ENCODE measurements at regions not wholly inside any gene's neighbourhood (a gene's known extent, or its start where the extent isn't known, plus 50 kb on each side); places are given as distances from the start of the nearest gene placed in this dataset.

DNA sequence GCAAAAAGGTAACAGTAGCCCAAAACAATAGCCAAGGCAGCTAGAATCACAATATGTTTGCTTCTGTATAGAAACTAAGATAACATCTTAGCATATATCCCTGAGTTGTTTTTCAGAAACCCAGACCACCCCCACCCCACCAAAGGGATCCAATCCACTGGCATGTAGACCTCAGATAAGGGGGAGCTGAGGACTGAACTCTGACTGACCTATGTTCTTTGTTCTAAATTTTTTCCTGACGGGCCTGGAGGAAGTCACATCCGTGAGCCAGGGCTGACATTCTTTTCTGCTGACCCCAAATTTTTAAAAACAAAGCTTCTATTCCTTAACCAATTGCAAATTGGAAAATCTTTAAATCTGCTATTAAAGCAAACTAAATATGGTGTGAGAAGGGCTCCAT, 493.9 kb upstream of the IGFBP3 start:
- Mint-ChIP-seq H3K27ac (no peak overlapping the region), H3K4me3 (no peak overlapping the region), H3K9me3 (no peaks in the 10 kb centered on the region), H3K4me1 (ENCODE audit: low read depth) (peaks cover 5% of the 10 kb centered on the region; the same call in 1 of the 2 replicates), H3K27me3 (ENCODE audit: insufficient read depth) (no peaks in the 10 kb centered on the region), H3K36me3 (ENCODE audit: low read depth) (no peaks in the 10 kb centered on the region)
- no peak for DNase-seq
- TF ChIP-seq, protein P1, sequence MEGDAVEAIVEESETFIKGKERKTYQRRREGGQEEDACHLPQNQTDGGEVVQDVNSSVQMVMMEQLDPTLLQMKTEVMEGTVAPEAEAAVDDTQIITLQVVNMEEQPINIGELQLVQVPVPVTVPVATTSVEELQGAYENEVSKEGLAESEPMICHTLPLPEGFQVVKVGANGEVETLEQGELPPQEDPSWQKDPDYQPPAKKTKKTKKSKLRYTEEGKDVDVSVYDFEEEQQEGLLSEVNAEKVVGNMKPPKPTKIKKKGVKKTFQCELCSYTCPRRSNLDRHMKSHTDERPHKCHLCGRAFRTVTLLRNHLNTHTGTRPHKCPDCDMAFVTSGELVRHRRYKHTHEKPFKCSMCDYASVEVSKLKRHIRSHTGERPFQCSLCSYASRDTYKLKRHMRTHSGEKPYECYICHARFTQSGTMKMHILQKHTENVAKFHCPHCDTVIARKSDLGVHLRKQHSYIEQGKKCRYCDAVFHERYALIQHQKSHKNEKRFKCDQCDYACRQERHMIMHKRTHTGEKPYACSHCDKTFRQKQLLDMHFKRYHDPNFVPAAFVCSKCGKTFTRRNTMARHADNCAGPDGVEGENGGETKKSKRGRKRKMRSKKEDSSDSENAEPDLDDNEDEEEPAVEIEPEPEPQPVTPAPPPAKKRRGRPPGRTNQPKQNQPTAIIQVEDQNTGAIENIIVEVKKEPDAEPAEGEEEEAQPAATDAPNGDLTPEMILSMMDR (IDR thresholded peaks at IDR 0.05), result no peak

DNA sequence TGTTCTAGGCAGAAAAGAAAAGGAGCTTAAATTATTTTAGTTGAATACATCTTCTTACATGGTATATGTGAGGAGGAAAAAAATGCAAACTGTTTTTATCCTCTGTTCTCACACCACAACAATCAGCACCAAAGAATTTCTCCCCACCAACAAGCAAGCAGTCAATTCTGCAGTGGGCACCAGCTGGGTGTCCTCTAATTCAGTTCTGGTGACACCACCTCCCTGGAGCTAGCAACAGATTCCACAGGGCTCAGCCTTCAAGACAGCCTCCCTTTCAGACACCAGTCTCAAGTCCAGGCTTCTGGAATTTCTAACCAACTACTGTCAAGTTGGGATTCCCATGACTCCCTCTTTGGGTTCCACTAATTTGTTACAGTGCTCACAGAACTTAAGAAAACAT, 490.2 kb upstream of the IGFBP3 start:
- TF ChIP-seq, protein P1 (IDR thresholded peaks at IDR 0.05), result no peak
- no peak overlapping the region for H3K27ac Mint-ChIP-seq
- H3K27me3 Mint-ChIP-seq (ENCODE audit: insufficient read depth), result no peaks in the 10 kb centered on the region
- H3K9me3 Mint-ChIP-seq, result no peaks in the 10 kb centered on the region
- H3K4me3 Mint-ChIP-seq, result no peak overlapping the region
- no peak for DNase-seq
- H3K36me3 Mint-ChIP-seq (ENCODE audit: low read depth), result no peaks in the 10 kb centered on the region
- H3K4me1 Mint-ChIP-seq (ENCODE audit: low read depth), result peaks cover 5% of the 10 kb centered on the region; the same call in 1 of the 2 replicates

DNA sequence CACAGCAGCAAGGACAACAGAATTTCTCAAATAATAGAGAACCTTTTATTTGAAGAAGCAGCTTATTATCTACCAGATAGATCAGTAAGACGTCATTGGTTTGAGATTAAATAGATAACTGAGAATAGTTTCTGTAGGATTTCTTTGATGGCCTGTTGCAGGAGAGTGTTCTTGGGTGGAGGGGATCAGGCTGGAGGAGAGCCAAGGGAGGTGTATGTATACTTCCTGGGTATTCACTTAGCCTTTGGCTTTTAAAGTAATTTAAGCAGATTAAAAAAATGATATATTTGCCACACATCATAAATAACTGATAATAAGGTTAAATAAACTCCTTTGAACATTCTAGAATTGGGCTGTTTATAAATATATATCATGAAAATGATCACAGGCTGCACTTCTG, 486.1 kb upstream of the IGFBP3 start:
- Mint-ChIP-seq H3K4me3 (no peak overlapping the region), H3K27me3 (ENCODE audit: insufficient read depth) (no peaks in the 10 kb centered on the region), H3K36me3 (ENCODE audit: low read depth) (no peaks in the 10 kb centered on the region), H3K27ac (no peak overlapping the region), H3K4me1 (ENCODE audit: low read depth) (no peaks in the 10 kb centered on the region), H3K9me3 (no peaks in the 10 kb centered on the region)
- DNase-seq, result no peak
- TF ChIP-seq, protein P1 (IDR thresholded peaks at IDR 0.05), result no peak

DNA sequence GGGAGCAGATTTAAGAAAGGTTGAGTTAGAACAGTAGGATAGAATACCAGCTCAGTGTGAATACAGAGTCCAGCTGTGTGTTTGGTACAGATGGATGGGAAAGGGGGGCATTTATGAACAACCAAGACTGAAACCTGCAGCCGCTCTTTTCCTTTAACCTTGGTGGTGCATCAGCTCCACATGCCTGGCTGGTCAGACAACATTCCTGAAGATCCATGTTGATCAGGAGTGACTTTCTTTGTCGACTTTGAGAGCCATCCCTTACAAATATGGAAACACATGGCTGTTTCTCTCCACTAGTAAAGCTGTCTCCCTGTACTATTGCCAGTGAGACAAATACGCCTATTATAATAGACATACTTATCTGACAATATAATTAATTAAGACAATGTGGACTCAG, 476.5 kb upstream of the IGFBP3 start:
- H3K27ac Mint-ChIP-seq, result no peak overlapping the region
- no peaks in the 10 kb centered on the region for H3K36me3 Mint-ChIP-seq (ENCODE audit: low read depth)
- DNase-seq, result no peak
- peaks cover 7% of the 10 kb centered on the region for H3K27me3 Mint-ChIP-seq (ENCODE audit: insufficient read depth)
- no peaks in the 10 kb centered on the region for H3K4me1 Mint-ChIP-seq (ENCODE audit: low read depth)
- TF ChIP-seq, protein P1 (IDR thresholded peaks at IDR 0.05), result no peak
- no peak overlapping the region for H3K4me3 Mint-ChIP-seq
- H3K9me3 Mint-ChIP-seq, result peaks cover 10% of the 10 kb centered on the region

DNA sequence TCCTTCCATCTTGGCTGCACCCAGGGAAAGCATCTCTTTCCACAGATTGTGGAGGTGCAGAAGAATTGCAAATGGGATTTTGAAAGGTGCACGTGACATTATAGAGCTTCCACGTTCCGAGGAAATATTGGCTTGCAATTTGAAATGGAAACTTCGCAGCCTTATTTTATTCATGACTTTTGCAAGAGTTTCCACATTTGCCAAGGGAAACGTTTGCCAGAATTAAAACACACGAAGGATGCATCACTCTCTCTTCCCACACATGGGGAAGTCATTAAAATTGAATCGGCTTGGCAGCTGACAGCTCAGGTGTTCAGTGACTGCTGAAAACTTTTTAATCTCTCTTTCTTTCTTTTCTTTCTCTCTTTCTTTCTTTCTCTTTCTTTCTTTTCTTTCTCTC, 475.4 kb upstream of the IGFBP3 start:
- TF ChIP-seq, protein P1 (IDR thresholded peaks at IDR 0.05), result no peak
- Mint-ChIP-seq H3K4me3 (no peak overlapping the region), H3K27ac (no peak overlapping the region), H3K9me3 (peaks cover 6% of the 10 kb centered on the region; the same call in 1 of the 2 replicates), H3K4me1 (ENCODE audit: low read depth) (no peaks in the 10 kb centered on the region), H3K27me3 (ENCODE audit: insufficient read depth) (peaks cover 9% of the 10 kb centered on the region), H3K36me3 (ENCODE audit: low read depth) (no peaks in the 10 kb centered on the region)
- DNase-seq, result no peak

DNA sequence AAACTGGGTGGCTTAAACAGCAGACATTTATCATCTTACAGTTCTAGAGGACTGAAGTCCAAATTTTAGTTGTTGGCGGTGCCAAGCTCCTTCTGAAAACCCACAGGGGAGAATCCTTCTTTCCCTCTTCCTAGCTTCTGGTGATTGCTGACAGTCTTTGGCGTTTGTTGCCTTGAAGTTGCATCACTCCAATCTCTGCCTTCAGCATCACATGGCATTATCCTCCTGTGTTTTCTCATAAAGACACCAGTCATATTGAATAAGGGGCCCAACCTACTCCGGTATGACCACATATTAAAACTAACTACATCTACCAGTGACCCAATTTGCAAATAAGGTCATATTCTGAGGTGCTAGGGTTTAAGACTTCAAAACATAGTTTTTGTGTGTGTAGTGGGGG, 472.1 kb upstream of the IGFBP3 start:
- no peak for DNase-seq
- Mint-ChIP-seq H3K36me3 (ENCODE audit: low read depth) (peaks cover 8% of the 10 kb centered on the region; the same call in 1 of the 2 replicates), H3K27ac (no peak overlapping the region), H3K4me3 (no peak overlapping the region), H3K9me3 (no peaks in the 10 kb centered on the region), H3K4me1 (ENCODE audit: low read depth) (peaks cover 8% of the 10 kb centered on the region), H3K27me3 (ENCODE audit: insufficient read depth) (peaks cover 9% of the 10 kb centered on the region)
- TF ChIP-seq, protein P1 (IDR thresholded peaks at IDR 0.05), result no peak
